MM.1S (cell line): ENCODE measurements at regions not wholly inside any gene's neighbourhood (a gene's known extent, or its start where the extent isn't known, plus 50 kb on each side); places are given as distances from the start of the nearest gene placed in this dataset.
"Not testable (repeated sequence)": the region's sequence is repeated elsewhere in the genome, so short reads cannot be mapped to it uniquely, and the experiment has no call there.

ENCODE experiments used
- CTCF ChIP-seq: fragments of 300-600 bp; sonication (generic); IDR thresholded peaks from 2 replicates; pipeline ENCODE4 v1.5.1; 2016; ENCODE audit warnings: antibody characterized with exemption, low read length, mixed read lengths
- EZH2 ChIP-seq: fragments of 300-600 bp; sonication (generic); optimal IDR thresholded peaks from 2 replicates; pipeline ENCODE3; 2017; ENCODE audit warnings: low read depth, mild to moderate bottlenecking, antibody characterized with exemption, low read length, mixed read lengths
- EZH2phosphoT487 ChIP-seq: fragments of 300-600 bp; sonication (generic); IDR thresholded peaks from 2 replicates; pipeline ENCODE4 v1.6.1; 2018; ENCODE audit warnings: antibody characterized with exemption, low read length

GRCh38 chr10:93234940-93235339 lies 161.2 kb downstream of the CYP26A1 start:
- TF ChIP-seq CTCF, EZH2, EZH2phosphoT487: not testable (repeated sequence)
